Spleen (tissue), 11 donors: ENCODE measurements at regions not wholly inside any gene's neighbourhood (a gene's known extent, or its start where the extent isn't known, plus 50 kb on each side); places are given as distances from the start of the nearest gene placed in this dataset.

ENCODE experiments used
- DNase-seq: peaks from one replicate; pipeline ENCODE4 v3.0.0-alpha.2; 2020
- H3K27ac ChIP-seq, 8 donors: fragments of 200-600 bp; sonication (generic) in 7 of 8; 1 replicate in 4 of 8; 2 replicates in 4 of 8; pipeline versions ENCODE4 v1.5.0 to v1.8.0; 2016 to 2021; ENCODE audit warnings: inconsistent platforms in 4 of 8, mild to moderate bottlenecking in 4 of 8, moderate library complexity in 1 of 8
- H3K27me3 ChIP-seq, 7 donors: fragments of 200-600 bp; sonication (generic) in 6 of 7; replicated peaks in 1 of 7; 1 replicate in 4 of 7; 2 replicates in 3 of 7; pipeline versions ENCODE4 v1.5.0 to v1.8.0; 2016 to 2021; ENCODE audit warnings: inconsistent platforms in 3 of 7, mild to moderate bottlenecking in 1 of 7
- H3K36me3 ChIP-seq, 6 donors: fragments of 200-600 bp; sonication (generic) in 5 of 6; 1 replicate in 4 of 6; 2 replicates in 2 of 6; pipeline versions ENCODE4 v1.5.0 to v1.8.0; 2016 to 2021; ENCODE audit warnings: inconsistent platforms in 2 of 6
- H3K4me1 ChIP-seq, 6 donors: fragments of 200-600 bp; sonication (generic) in 5 of 6; 1 replicate in 3 of 6; 2 replicates in 3 of 6; pipeline versions ENCODE4 v1.5.0 to v1.8.0; 2016 to 2021; ENCODE audit warnings: inconsistent platforms in 3 of 6
- H3K4me3 ChIP-seq, 8 donors: fragments of 200-600 bp; sonication (generic) in 7 of 8; 1 replicate in 4 of 8; 2 replicates in 4 of 8; pipeline versions ENCODE4 v1.5.0 to v1.8.0; 2016 to 2021; ENCODE audit warnings: inconsistent platforms in 4 of 8, mild to moderate bottlenecking in 4 of 8, moderate library complexity in 2 of 8
- H3K9me3 ChIP-seq, 8 donors: fragments of 200-600 bp; sonication (generic) in 7 of 8; 1 replicate in 4 of 8; 2 replicates in 4 of 8; pipeline versions ENCODE4 v1.5.0 to v1.8.0; 2016 to 2021; ENCODE audit warnings: inconsistent platforms in 4 of 8
- POLR2A ChIP-seq, 3 donors: fragments of 450-650 bp; IDR thresholded peaks; one replicate each; pipeline ENCODE4 v1.5.1; 2017; ENCODE audit warnings: antibody characterized with exemption in 3 of 3, mild to moderate bottlenecking in 1 of 3
- POLR2AphosphoS5 ChIP-seq, 3 donors: sonication (generic); formaldehyde crosslinking; IDR thresholded peaks; one replicate each; pipeline ENCODE4 v1.5.1; 2017; ENCODE audit warnings: antibody characterized with exemption in 3 of 3
- WGBS, 5 donors: extraction: QIAGEN DNeasy Blood & Tissue Kit in 3 of 5; methylation state at CpG; one replicate each; pipeline versions ENCODE4 v1.1.5 to v1.1.7; 2013 to 2018; 5-methylcytosine and 5-hydroxymethylcytosine counted together
- intact Hi-C: fragments of 100-400 bp; cut with DNase I; formaldehyde crosslinking; loops from one replicate; pipeline ENCODE4 v1.15.0; 2023; ENCODE audit warnings: low total_unique reads
- TF ChIP-seq, protein P1 (sequence below), 11 experiments: fragments of 200-600 bp in 7 of 11; fragments of 450-650 bp in 4 of 11; sonication (generic) in 4 of 11; IDR thresholded peaks in 8 of 11; conservative IDR thresholded peaks in 3 of 11; 1 replicate in 7 of 11; 2 replicates in 4 of 11; pipeline versions ENCODE4 v1.4.0 to v1.8.0; 2016 to 2021; ENCODE audit warnings: antibody characterized with exemption in 11 of 11, inconsistent platforms in 4 of 11, mild to moderate bottlenecking in 1 of 11
- donor health status: healthy with polysubstance abuse.
- donor health status: DM: no; HTN: no; CAD: no; lungs with moderate emphysema.
- donor health status: DM: no; HTN: no; CAD: no.
- donor health status: Bipolar disorder and iron deficiency.
- donor health status: healthy.
- donor health status: DM: no; HTN: no; CAD: no.
- donor health status: DM: yes; HTN: yes; CAD: no.

DNA sequence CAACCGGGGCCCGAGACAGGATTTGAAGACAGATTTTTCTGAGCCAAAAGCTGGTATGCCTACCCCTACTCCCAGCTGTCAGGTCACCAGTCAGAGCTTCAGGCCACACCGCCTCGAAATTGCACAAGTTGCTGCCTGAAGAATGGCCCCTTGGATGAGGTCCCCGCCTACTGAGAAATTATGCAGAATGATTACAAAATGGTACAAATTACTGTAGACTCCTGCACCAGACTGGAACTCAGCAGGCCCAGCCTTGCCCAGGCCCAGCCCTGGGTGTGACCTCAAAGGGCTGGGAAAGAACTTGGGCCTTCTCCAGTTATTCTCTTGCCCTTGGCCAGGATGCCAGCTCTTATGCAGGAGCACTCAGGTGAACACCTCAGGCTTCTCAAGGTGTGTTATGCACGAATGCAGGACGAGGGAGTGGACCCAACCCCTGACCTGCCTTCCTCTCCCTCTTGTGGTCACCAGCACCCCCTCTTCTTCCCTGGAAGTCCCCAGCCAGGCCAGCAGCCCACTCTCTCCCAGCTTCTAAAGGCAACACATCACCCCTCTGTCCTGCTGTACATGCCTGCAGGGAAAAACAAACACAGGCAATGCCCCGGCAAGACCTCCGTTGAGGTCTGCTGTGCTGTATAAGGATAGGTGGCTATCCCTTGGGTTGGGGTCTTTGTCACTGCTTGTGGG, 88.7 kb upstream of the NAA20 start:
- no peak for DNase-seq
- TF ChIP-seq POLR2A (IDR thresholded peaks at IDR 0.05) (no peak), POLR2AphosphoS5 (IDR thresholded peaks at IDR 0.05) (no peak)
- TF ChIP-seq, protein P1, sequence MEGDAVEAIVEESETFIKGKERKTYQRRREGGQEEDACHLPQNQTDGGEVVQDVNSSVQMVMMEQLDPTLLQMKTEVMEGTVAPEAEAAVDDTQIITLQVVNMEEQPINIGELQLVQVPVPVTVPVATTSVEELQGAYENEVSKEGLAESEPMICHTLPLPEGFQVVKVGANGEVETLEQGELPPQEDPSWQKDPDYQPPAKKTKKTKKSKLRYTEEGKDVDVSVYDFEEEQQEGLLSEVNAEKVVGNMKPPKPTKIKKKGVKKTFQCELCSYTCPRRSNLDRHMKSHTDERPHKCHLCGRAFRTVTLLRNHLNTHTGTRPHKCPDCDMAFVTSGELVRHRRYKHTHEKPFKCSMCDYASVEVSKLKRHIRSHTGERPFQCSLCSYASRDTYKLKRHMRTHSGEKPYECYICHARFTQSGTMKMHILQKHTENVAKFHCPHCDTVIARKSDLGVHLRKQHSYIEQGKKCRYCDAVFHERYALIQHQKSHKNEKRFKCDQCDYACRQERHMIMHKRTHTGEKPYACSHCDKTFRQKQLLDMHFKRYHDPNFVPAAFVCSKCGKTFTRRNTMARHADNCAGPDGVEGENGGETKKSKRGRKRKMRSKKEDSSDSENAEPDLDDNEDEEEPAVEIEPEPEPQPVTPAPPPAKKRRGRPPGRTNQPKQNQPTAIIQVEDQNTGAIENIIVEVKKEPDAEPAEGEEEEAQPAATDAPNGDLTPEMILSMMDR (IDR thresholded peaks at IDR 0.05 in 8 of 11, conservative IDR thresholded peaks at IDR 0.05 in 3 of 11), result no peak
- WGBS, 5 donors, result 77 to 90% (median 82%) methylated on average over 9 of the region's 9 CpGs
- peak overlapping the region in 5 of 8 donors; percentile 13 to 54 (median 40) for H3K27ac ChIP-seq
- intact Hi-C loops, result no loop called here
- no peaks in the 10 kb centered on the region for H3K36me3 ChIP-seq
- peaks cover 11 to 68% (median 36%) of the 10 kb centered on the region in 6 donors for H3K4me1 ChIP-seq
- H3K4me3 ChIP-seq, result no peak overlapping the region
- no peaks in the 10 kb centered on the region for H3K27me3 ChIP-seq
- H3K9me3 ChIP-seq, result no peaks in the 10 kb centered on the region

GRCh38 chr20:19929012-19929360, 88.2 kb upstream of the NAA20 start:
- Histone ChIP-seq H3K27ac (peak overlapping the region in 5 of 8 donors; percentile 20 to 54 (median 40)), H3K4me1 (peaks cover 12 to 73% (median 41%) of the 10 kb centered on the region in 6 donors), H3K4me3 (no peak overlapping the region), H3K36me3 (no peaks in the 10 kb centered on the region), H3K9me3 (no peaks in the 10 kb centered on the region), H3K27me3 (no peaks in the 10 kb centered on the region)
- 75 to 86% (median 75%) methylated on average over 1 of the region's 1 CpG for WGBS, 5 donors
- no peak for DNase-seq
- TF ChIP-seq, protein P1 (IDR thresholded peaks at IDR 0.05 in 8 of 11, conservative IDR thresholded peaks at IDR 0.05 in 3 of 11), result no peak
- no peak for TF ChIP-seq POLR2A (IDR thresholded peaks at IDR 0.05)
- TF ChIP-seq POLR2AphosphoS5 (IDR thresholded peaks at IDR 0.05), result no peak
- intact Hi-C loops, result no loop called here

DNA sequence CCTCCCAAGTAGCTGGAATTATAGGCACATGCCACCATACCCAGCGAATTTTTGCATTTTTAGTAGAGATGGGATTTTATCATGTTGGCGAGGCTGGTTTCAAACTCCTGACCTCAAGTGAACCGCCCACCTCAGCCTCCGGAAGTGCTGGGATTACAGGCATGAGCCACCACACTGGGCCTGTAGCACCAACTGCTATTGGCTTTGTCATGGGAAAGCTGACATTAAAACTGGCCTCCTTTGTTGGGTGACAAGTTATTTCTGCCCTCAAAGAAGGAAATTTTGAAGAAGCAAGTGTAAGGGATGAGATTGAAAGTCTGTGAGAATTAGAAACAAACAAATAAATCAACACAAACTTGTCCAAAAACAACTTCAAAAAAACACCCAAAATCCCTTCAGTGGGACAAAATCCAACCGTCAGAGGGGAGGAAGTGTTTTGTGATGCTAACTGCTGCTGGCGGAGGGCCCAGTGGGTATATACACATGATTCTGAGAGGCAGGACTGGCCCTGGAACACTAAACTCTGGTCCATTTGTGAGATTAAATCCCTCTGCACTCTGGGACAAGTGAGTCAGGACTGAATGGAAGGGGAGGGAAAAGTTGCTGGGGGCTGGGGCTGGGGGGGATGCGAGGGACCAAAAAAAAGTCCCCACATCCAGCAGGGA, 87.5 kb upstream of the NAA20 start:
- 58 to 76% (median 60%) methylated on average over 7 of the region's 7 CpGs for WGBS, 5 donors
- Histone ChIP-seq H3K4me1 (peaks cover 18 to 79% (median 47%) of the 10 kb centered on the region in 6 donors), H3K4me3 (no peak overlapping the region), H3K27ac (peak overlapping the region in 4 of 8 donors; percentile 37 to 54 (median 42)), H3K27me3 (no peaks in the 10 kb centered on the region), H3K9me3 (no peaks in the 10 kb centered on the region), H3K36me3 (no peaks in the 10 kb centered on the region)
- DNase-seq, result no peak
- TF ChIP-seq, protein P1 (IDR thresholded peaks at IDR 0.05 in 8 of 11, conservative IDR thresholded peaks at IDR 0.05 in 3 of 11), result no peak
- TF ChIP-seq POLR2AphosphoS5 (IDR thresholded peaks at IDR 0.05) (no peak), POLR2A (IDR thresholded peaks at IDR 0.05) (no peak)
- intact Hi-C loops, result no loop called here

DNA sequence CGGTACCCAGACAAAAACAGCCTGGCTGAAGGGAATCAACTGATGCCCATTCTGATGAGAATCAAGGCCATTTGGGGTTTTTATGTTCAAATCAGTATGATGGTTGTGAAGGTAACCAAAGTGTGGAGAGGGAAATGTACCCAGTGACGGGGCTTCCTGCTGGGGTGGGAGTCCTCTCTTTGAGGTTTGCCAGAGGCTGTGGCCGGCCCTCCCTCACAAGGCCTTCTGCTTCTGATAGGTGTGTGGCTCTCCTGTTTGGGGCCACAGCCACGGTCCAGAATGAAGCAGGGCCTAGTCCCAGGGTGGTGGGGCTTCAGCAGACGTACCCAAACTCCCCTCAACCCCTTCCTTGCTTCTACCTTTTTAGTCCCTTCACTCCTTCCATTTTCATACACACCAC, 86.7 kb upstream of the NAA20 start:
- H3K36me3 ChIP-seq, result no peaks in the 10 kb centered on the region
- H3K27ac ChIP-seq, result peak overlapping the region in 4 of 8 donors; percentile 37 to 54 (median 42)
- WGBS, 5 donors, result 50 to 63% (median 51%) methylated on average over 5 of the region's 5 CpGs
- TF ChIP-seq POLR2AphosphoS5 (IDR thresholded peaks at IDR 0.05), result no peak
- TF ChIP-seq, protein P1 (IDR thresholded peaks at IDR 0.05 in 8 of 11, conservative IDR thresholded peaks at IDR 0.05 in 3 of 11), result no peak
- TF ChIP-seq POLR2A (IDR thresholded peaks at IDR 0.05), result no peak
- no peak overlapping the region for H3K4me3 ChIP-seq
- no peak for DNase-seq
- no peaks in the 10 kb centered on the region for H3K9me3 ChIP-seq
- intact Hi-C loops, result no loop called here
- no peaks in the 10 kb centered on the region for H3K27me3 ChIP-seq
- peaks cover 25 to 87% (median 55%) of the 10 kb centered on the region in 6 donors for H3K4me1 ChIP-seq
